ENCODE measurements at regions not wholly inside any gene's neighbourhood (a gene's known extent, or its start where the extent isn't known, plus 50 kb on each side); places are given as distances from the start of the nearest gene placed in this dataset.

- no peak overlapping the region for H2AK5ac ChIP-seq (ENCODE audit: low read depth, low read length)
- H3K27ac ChIP-seq (replicated peaks; ENCODE audit: low read length) = no peak overlapping the region
- H3K4me3 ChIP-seq (ENCODE audit: low read length in 2 of 2) = no peak overlapping the region
- H2BK12ac ChIP-seq (ENCODE audit: low read length) = no peak overlapping the region
- no peak overlapping the region for H2AFZ ChIP-seq (ENCODE audit: low read length)
- H3K18ac ChIP-seq (ENCODE audit: low read length) = no peak overlapping the region
- H3K36me3 ChIP-seq (replicated peaks in 1 of 2; ENCODE audit: control insufficient read depth in 2 of 2, insufficient read depth in 2 of 2, low read length in 2 of 2) = no peaks in the 10 kb centered on the region
- no peaks in the 10 kb centered on the region for H3K79me1 ChIP-seq (ENCODE audit: low read depth, low read length)
- H2BK5ac ChIP-seq (ENCODE audit: low read length) = no peak overlapping the region
- H3K9ac ChIP-seq (ENCODE audit: low read depth, low read length, poor library complexity) = no peak overlapping the region
- no peak overlapping the region for H3K23ac ChIP-seq (ENCODE audit: low read depth, low read length, poor library complexity)
- H2BK15ac ChIP-seq (ENCODE audit: low read length) = no peak overlapping the region
- WGBS, 2 donors (ENCODE audit: extremely low coverage in 2 of 2, insufficient read length in 2 of 2, insufficient replicate concordance in 1 of 2) = no CpG with 5 or more reads among the region's 3 CpGs
- H3K27me3 ChIP-seq (ENCODE audit: control insufficient read depth in 3 of 3, insufficient read depth in 3 of 3, low read depth in 1 of 3, low read length in 3 of 3) = no peaks in the 10 kb centered on the region
- H3K9me3 ChIP-seq (replicated peaks in 1 of 2; ENCODE audit: control insufficient read depth in 2 of 2, insufficient read depth in 1 of 2, low read depth in 1 of 2, low read length in 2 of 2) = no peaks in the 10 kb centered on the region
- H4K91ac ChIP-seq (ENCODE audit: low read depth, low read length, poor library complexity) = no peak overlapping the region
- no peak overlapping the region for H4K8ac ChIP-seq (ENCODE audit: low read depth, low read length)
- no peak overlapping the region for H3K4me2 ChIP-seq (ENCODE audit: insufficient read depth, low read length, poor library complexity, severe bottlenecking)
- H3K14ac ChIP-seq (ENCODE audit: low read length) = no peak overlapping the region
- no peak overlapping the region for H2BK120ac ChIP-seq (ENCODE audit: low read depth, low read length)
- peaks cover 0 to 2% of the 10 kb centered on the region in 2 donors for H3K4me1 ChIP-seq (ENCODE audit: control insufficient read depth in 2 of 2, insufficient read depth in 1 of 2, low read depth in 1 of 2, low read length in 2 of 2)
- no peak overlapping the region for H3K4ac ChIP-seq (ENCODE audit: low read length)
- DNase-seq (ENCODE audit: low spot score) = no peak
These were observed 771.5 kb downstream of the GALR1 start for GRCh38 chr18:78021196-78021595.

- WGBS, 2 donors (ENCODE audit: extremely low coverage in 2 of 2, insufficient read length in 2 of 2, insufficient replicate concordance in 1 of 2) = no CpG with 5 or more reads among the region's 6 CpGs
- Histone ChIP-seq H3K36me3 (replicated peaks in 1 of 2; ENCODE audit: control insufficient read depth in 2 of 2, insufficient read depth in 2 of 2, low read length in 2 of 2) (no peaks in the 10 kb centered on the region), H3K4ac (ENCODE audit: low read length) (peak overlapping the region; percentile 45)
These were observed 781.9 kb downstream of the GALR1 start for GRCh38 chr18:78031589-78031988.

DNA sequence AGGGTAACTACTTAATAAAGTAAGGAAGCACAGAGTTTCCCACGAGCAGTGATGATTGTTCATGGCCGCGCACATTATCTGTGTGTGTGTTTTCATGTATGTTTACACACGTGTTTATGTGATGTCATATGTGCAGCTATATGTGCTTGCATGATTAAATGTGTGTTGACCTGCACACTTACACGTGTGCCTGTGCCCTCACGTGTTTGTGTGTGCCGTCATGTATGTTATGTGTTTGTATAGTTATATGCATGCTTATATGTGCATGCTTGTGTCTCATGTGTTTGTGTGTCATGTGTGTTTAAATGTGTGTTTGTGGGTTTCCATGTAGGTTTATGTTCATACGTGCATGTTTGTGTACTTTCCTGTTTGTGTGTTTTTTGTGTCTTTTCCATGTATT, 782.3 kb downstream of the GALR1 start:
- Histone ChIP-seq H2BK15ac (ENCODE audit: low read length) (no peak overlapping the region), H4K91ac (ENCODE audit: low read depth, low read length, poor library complexity) (no peak overlapping the region), H3K18ac (ENCODE audit: low read length) (no peak overlapping the region), H3K4ac (ENCODE audit: low read length) (no peak overlapping the region), H3K4me3 (ENCODE audit: low read length in 2 of 2) (no peak overlapping the region), H3K9me3 (replicated peaks in 1 of 2; ENCODE audit: control insufficient read depth in 2 of 2, insufficient read depth in 1 of 2, low read depth in 1 of 2, low read length in 2 of 2) (no peaks in the 10 kb centered on the region), H3K14ac (ENCODE audit: low read length) (no peak overlapping the region), H3K23ac (ENCODE audit: low read depth, low read length, poor library complexity) (no peak overlapping the region), H3K4me1 (ENCODE audit: control insufficient read depth in 2 of 2, insufficient read depth in 1 of 2, low read depth in 1 of 2, low read length in 2 of 2) (peaks cover 0 to 5% of the 10 kb centered on the region in 2 donors), H3K36me3 (replicated peaks in 1 of 2; ENCODE audit: control insufficient read depth in 2 of 2, insufficient read depth in 2 of 2, low read length in 2 of 2) (no peaks in the 10 kb centered on the region), H3K27me3 (ENCODE audit: control insufficient read depth in 3 of 3, insufficient read depth in 3 of 3, low read depth in 1 of 3, low read length in 3 of 3) (no peaks in the 10 kb centered on the region), H4K8ac (ENCODE audit: low read depth, low read length) (no peak overlapping the region), H2AFZ (ENCODE audit: low read length) (no peak overlapping the region), H3K9ac (ENCODE audit: low read depth, low read length, poor library complexity) (no peak overlapping the region), H2BK5ac (ENCODE audit: low read length) (no peak overlapping the region), H3K27ac (replicated peaks; ENCODE audit: low read length) (no peak overlapping the region), H2AK5ac (ENCODE audit: low read depth, low read length) (no peak overlapping the region), H2BK120ac (ENCODE audit: low read depth, low read length) (no peak overlapping the region), H2BK12ac (ENCODE audit: low read length) (no peak overlapping the region), H3K79me1 (ENCODE audit: low read depth, low read length) (no peaks in the 10 kb centered on the region), H3K4me2 (ENCODE audit: insufficient read depth, low read length, poor library complexity, severe bottlenecking) (no peak overlapping the region)
- no peak for DNase-seq (ENCODE audit: low spot score)
- WGBS, 2 donors (ENCODE audit: extremely low coverage in 2 of 2, insufficient read length in 2 of 2, insufficient replicate concordance in 1 of 2) = no CpG with 5 or more reads among the region's 8 CpGs

More at GRCh38 chr18:78031589-78031988, 781.9 kb downstream of the GALR1 start:
- Histone ChIP-seq H2AFZ (ENCODE audit: low read length) (no peak overlapping the region), H3K4me1 (ENCODE audit: control insufficient read depth in 2 of 2, insufficient read depth in 1 of 2, low read depth in 1 of 2, low read length in 2 of 2) (peaks cover 0 to 5% of the 10 kb centered on the region in 2 donors), H4K8ac (ENCODE audit: low read depth, low read length) (no peak overlapping the region), H3K27me3 (ENCODE audit: control insufficient read depth in 3 of 3, insufficient read depth in 3 of 3, low read depth in 1 of 3, low read length in 3 of 3) (no peaks in the 10 kb centered on the region), H3K27ac (replicated peaks; ENCODE audit: low read length) (no peak overlapping the region), H3K18ac (ENCODE audit: low read length) (peak overlapping the region; percentile 95), H3K4me3 (ENCODE audit: low read length in 2 of 2) (no peak overlapping the region), H3K9me3 (replicated peaks in 1 of 2; ENCODE audit: control insufficient read depth in 2 of 2, insufficient read depth in 1 of 2, low read depth in 1 of 2, low read length in 2 of 2) (no peaks in the 10 kb centered on the region), H3K9ac (ENCODE audit: low read depth, low read length, poor library complexity) (no peak overlapping the region), H2BK120ac (ENCODE audit: low read depth, low read length) (no peak overlapping the region), H3K79me1 (ENCODE audit: low read depth, low read length) (no peaks in the 10 kb centered on the region), H3K4me2 (ENCODE audit: insufficient read depth, low read length, poor library complexity, severe bottlenecking) (no peak overlapping the region), H2BK12ac (ENCODE audit: low read length) (peak overlapping the region; percentile 5), H2BK15ac (ENCODE audit: low read length) (peak overlapping the region; percentile 92), H3K23ac (ENCODE audit: low read depth, low read length, poor library complexity) (no peak overlapping the region), H4K91ac (ENCODE audit: low read depth, low read length, poor library complexity) (no peak overlapping the region), H2AK5ac (ENCODE audit: low read depth, low read length) (peak overlapping the region; percentile 60), H3K14ac (ENCODE audit: low read length) (no peak overlapping the region), H2BK5ac (ENCODE audit: low read length) (no peak overlapping the region)
- DNase-seq (ENCODE audit: low spot score) = no peak

GRCh38 chr18:78032574-78032973, 782.9 kb downstream of the GALR1 start:
- Histone ChIP-seq H3K79me1 (ENCODE audit: low read depth, low read length) (no peaks in the 10 kb centered on the region), H2AFZ (ENCODE audit: low read length) (no peak overlapping the region), H3K4me3 (ENCODE audit: low read length in 2 of 2) (no peak overlapping the region), H2AK5ac (ENCODE audit: low read depth, low read length) (no peak overlapping the region), H3K27me3 (ENCODE audit: control insufficient read depth in 3 of 3, insufficient read depth in 3 of 3, low read depth in 1 of 3, low read length in 3 of 3) (no peaks in the 10 kb centered on the region), H2BK120ac (ENCODE audit: low read depth, low read length) (no peak overlapping the region), H4K8ac (ENCODE audit: low read depth, low read length) (no peak overlapping the region), H2BK12ac (ENCODE audit: low read length) (no peak overlapping the region), H3K4ac (ENCODE audit: low read length) (no peak overlapping the region), H3K18ac (ENCODE audit: low read length) (no peak overlapping the region), H2BK15ac (ENCODE audit: low read length) (no peak overlapping the region), H2BK5ac (ENCODE audit: low read length) (no peak overlapping the region), H3K4me2 (ENCODE audit: insufficient read depth, low read length, poor library complexity, severe bottlenecking) (no peak overlapping the region), H4K91ac (ENCODE audit: low read depth, low read length, poor library complexity) (no peak overlapping the region), H3K36me3 (replicated peaks in 1 of 2; ENCODE audit: control insufficient read depth in 2 of 2, insufficient read depth in 2 of 2, low read length in 2 of 2) (no peaks in the 10 kb centered on the region), H3K4me1 (ENCODE audit: control insufficient read depth in 2 of 2, insufficient read depth in 1 of 2, low read depth in 1 of 2, low read length in 2 of 2) (peaks cover 0 to 5% of the 10 kb centered on the region in 2 donors), H3K9me3 (replicated peaks in 1 of 2; ENCODE audit: control insufficient read depth in 2 of 2, insufficient read depth in 1 of 2, low read depth in 1 of 2, low read length in 2 of 2) (no peaks in the 10 kb centered on the region), H3K9ac (ENCODE audit: low read depth, low read length, poor library complexity) (no peak overlapping the region), H3K27ac (replicated peaks; ENCODE audit: low read length) (no peak overlapping the region), H3K14ac (ENCODE audit: low read length) (no peak overlapping the region), H3K23ac (ENCODE audit: low read depth, low read length, poor library complexity) (no peak overlapping the region)
- no peak for DNase-seq (ENCODE audit: low spot score)
- WGBS, 2 donors (ENCODE audit: extremely low coverage in 2 of 2, insufficient read length in 2 of 2, insufficient replicate concordance in 1 of 2) = no CpG with 5 or more reads among the region's 6 CpGs

All from neuronal stem cell (in vitro differentiated cells).